ENCODE measurements at regions not wholly inside any gene's neighbourhood (a gene's known extent, or its start where the extent isn't known, plus 50 kb on each side); places are given as distances from the start of the nearest gene placed in this dataset.

DNA sequence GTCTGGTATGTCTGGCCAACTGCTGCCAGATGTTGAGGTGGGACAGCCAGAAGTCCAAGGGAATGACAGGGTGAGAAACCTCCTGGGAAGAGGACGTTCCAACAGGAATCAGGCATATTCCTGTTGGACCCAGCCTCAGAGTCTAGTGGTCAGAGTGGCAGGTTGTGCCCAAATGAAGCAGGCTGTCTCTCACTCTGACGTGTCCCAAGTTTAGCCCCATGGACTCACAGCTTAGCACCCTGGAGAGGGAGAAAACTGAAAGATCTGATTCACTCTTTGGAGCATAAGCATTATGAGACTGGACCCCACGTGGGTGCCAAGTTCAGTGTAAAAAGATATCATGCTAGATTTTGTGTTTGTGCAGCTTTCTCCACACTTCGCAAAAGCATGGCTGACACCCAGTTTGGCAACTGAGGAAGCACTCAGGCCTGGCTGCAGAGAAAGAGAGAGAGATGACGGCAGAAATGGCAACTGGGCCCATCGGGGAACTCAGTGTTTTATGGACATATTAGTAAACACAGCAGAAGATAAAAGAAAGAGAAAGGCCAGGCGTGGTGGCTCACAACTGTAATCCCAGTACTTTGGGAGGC is 88.2 kb upstream of the LMCD1 start:
- ChIA-PET CTCF (no interaction called here), POLR2A (no interaction called here)
- TF ChIP-seq POLR2AphosphoS5 (IDR thresholded peaks at IDR 0.05; ENCODE audit: low read depth, low read length) = no peak
- TF ChIP-seq, protein P1, sequence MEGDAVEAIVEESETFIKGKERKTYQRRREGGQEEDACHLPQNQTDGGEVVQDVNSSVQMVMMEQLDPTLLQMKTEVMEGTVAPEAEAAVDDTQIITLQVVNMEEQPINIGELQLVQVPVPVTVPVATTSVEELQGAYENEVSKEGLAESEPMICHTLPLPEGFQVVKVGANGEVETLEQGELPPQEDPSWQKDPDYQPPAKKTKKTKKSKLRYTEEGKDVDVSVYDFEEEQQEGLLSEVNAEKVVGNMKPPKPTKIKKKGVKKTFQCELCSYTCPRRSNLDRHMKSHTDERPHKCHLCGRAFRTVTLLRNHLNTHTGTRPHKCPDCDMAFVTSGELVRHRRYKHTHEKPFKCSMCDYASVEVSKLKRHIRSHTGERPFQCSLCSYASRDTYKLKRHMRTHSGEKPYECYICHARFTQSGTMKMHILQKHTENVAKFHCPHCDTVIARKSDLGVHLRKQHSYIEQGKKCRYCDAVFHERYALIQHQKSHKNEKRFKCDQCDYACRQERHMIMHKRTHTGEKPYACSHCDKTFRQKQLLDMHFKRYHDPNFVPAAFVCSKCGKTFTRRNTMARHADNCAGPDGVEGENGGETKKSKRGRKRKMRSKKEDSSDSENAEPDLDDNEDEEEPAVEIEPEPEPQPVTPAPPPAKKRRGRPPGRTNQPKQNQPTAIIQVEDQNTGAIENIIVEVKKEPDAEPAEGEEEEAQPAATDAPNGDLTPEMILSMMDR (IDR thresholded peaks at IDR 0.05) = no peak
- TF ChIP-seq, protein P2, sequence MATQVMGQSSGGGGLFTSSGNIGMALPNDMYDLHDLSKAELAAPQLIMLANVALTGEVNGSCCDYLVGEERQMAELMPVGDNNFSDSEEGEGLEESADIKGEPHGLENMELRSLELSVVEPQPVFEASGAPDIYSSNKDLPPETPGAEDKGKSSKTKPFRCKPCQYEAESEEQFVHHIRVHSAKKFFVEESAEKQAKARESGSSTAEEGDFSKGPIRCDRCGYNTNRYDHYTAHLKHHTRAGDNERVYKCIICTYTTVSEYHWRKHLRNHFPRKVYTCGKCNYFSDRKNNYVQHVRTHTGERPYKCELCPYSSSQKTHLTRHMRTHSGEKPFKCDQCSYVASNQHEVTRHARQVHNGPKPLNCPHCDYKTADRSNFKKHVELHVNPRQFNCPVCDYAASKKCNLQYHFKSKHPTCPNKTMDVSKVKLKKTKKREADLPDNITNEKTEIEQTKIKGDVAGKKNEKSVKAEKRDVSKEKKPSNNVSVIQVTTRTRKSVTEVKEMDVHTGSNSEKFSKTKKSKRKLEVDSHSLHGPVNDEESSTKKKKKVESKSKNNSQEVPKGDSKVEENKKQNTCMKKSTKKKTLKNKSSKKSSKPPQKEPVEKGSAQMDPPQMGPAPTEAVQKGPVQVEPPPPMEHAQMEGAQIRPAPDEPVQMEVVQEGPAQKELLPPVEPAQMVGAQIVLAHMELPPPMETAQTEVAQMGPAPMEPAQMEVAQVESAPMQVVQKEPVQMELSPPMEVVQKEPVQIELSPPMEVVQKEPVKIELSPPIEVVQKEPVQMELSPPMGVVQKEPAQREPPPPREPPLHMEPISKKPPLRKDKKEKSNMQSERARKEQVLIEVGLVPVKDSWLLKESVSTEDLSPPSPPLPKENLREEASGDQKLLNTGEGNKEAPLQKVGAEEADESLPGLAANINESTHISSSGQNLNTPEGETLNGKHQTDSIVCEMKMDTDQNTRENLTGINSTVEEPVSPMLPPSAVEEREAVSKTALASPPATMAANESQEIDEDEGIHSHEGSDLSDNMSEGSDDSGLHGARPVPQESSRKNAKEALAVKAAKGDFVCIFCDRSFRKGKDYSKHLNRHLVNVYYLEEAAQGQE (IDR thresholded peaks at IDR 0.05; ENCODE audit: insufficient read depth in 1 of 2, low read depth in 2 of 2, low read length in 1 of 2) = no peak
- TF ChIP-seq SIN3A (IDR thresholded peaks at IDR 0.05; ENCODE audit: borderline replicate concordance, insufficient read depth, low read depth, low read length) = no peak
- TF ChIP-seq TCF7L2 (IDR thresholded peaks at IDR 0.05; ENCODE audit: low read depth, low read length) = no peak
- BruUV-seq (replicated peaks) = no TSS peak
- no peak overlapping the region for H3K27ac ChIP-seq (ENCODE audit: low read length)
- ATAC-seq (no peak), DNase-seq (ENCODE audit: low read depth, low spot score) (no peak)
- H3K4me3 ChIP-seq (ENCODE audit: low read depth in 2 of 2, low read length in 2 of 2) = no peak overlapping the region
- H3K4me1 ChIP-seq (ENCODE audit: control insufficient read depth, insufficient read depth, low read length) = no peaks in the 10 kb centered on the region
- H3K27me3 ChIP-seq (ENCODE audit: control insufficient read depth, insufficient read depth, low read length) = no peaks in the 10 kb centered on the region
- intact Hi-C loops (cut with micrococcal nuclease; ENCODE audit: unreplicated experiment) (no loop called here), in situ Hi-C loops (cut with HindIII; ENCODE audit: low pct_unique_long_range_greater_than_20kb, low sequenced_read_pairs) (no loop called here)
- no peaks in the 10 kb centered on the region for H3K9me3 ChIP-seq (ENCODE audit: control insufficient read depth, insufficient read depth, low read depth, low read length)
- H3K36me3 ChIP-seq (ENCODE audit: control insufficient read depth, insufficient read depth, low read length) = no peaks in the 10 kb centered on the region

- TF ChIP-seq SIN3A (IDR thresholded peaks at IDR 0.05; ENCODE audit: borderline replicate concordance, insufficient read depth, low read depth, low read length) (no peak), POLR2AphosphoS5 (IDR thresholded peaks at IDR 0.05; ENCODE audit: low read depth, low read length) (no peak), TCF7L2 (IDR thresholded peaks at IDR 0.05; ENCODE audit: low read depth, low read length) (no peak)
- TF ChIP-seq, protein P2 (IDR thresholded peaks at IDR 0.05; ENCODE audit: insufficient read depth in 1 of 2, low read depth in 2 of 2, low read length in 1 of 2) = no peak
- TF ChIP-seq, protein P1 (IDR thresholded peaks at IDR 0.05) = no peak
- Histone ChIP-seq H3K27ac (ENCODE audit: low read length) (no peak overlapping the region), H3K27me3 (ENCODE audit: control insufficient read depth, insufficient read depth, low read length) (no peaks in the 10 kb centered on the region), H3K9me3 (ENCODE audit: control insufficient read depth, insufficient read depth, low read depth, low read length) (no peaks in the 10 kb centered on the region), H3K4me1 (ENCODE audit: control insufficient read depth, insufficient read depth, low read length) (no peaks in the 10 kb centered on the region), H3K4me3 (ENCODE audit: low read depth in 2 of 2, low read length in 2 of 2) (no peak overlapping the region), H3K36me3 (ENCODE audit: control insufficient read depth, insufficient read depth, low read length) (no peaks in the 10 kb centered on the region)
- ATAC-seq (no peak; the same call in 1 of the 2 replicates), DNase-seq (ENCODE audit: low read depth, low spot score) (no peak)
- intact Hi-C loops (cut with micrococcal nuclease; ENCODE audit: unreplicated experiment) (loop anchor here (5.0 kb wide), 1 partner anchor 90 kb away; no protein-coding TSS in a partner anchor), in situ Hi-C loops (cut with HindIII; ENCODE audit: low pct_unique_long_range_greater_than_20kb, low sequenced_read_pairs) (no loop called here)
- BruUV-seq (replicated peaks) = no TSS peak
- CTCF ChIA-PET = interaction anchor here (0.7 to 1.4 kb wide), 6 partner anchors 92 to 548 kb away, joined by 3 to 11 read pairs (median 4); no protein-coding TSS in a partner anchor
- POLR2A ChIA-PET = interaction anchor here (0.5 kb wide), 1 partner anchor 391 kb away, joined by 4 read pairs; no protein-coding TSS in a partner anchor
These were observed 84.7 kb upstream of the LMCD1 start for GRCh38 chr3:8416965-8417364.
